Thoracic aorta (tissue), 2 donors: ENCODE measurements at regions not wholly inside any gene's neighbourhood (a gene's known extent, or its start where the extent isn't known, plus 50 kb on each side); places are given as distances from the start of the nearest gene placed in this dataset.

Experiments
- ATAC-seq: fragments of 150-250 bp; one replicate; pipeline ENCODE4 v1.8.0; 2017; ENCODE audit warnings: low read depth; ENCODE audit not compliant: insufficient number of reproducible peaks, low FRiP score
- DNase-seq: peaks from one replicate; pipeline ENCODE4 v3.0.0-alpha.2; 2020; ENCODE audit warnings: low spot score
- H3K27ac ChIP-seq, 2 donors: fragments of 200-600 bp; sonication (generic); 1 replicate in 1 of 2; 2 replicates in 1 of 2; pipeline ENCODE4 v1.5.1; 2016; ENCODE audit warnings: mild to moderate bottlenecking in 2 of 2, moderate library complexity in 2 of 2
- H3K27me3 ChIP-seq: fragments of 200-600 bp; sonication (generic); replicated peaks from 2 replicates; pipeline ENCODE4 v1.6.0; 2016; ENCODE audit warnings: mild to moderate bottlenecking; ENCODE audit not compliant: insufficient read depth
- H3K36me3 ChIP-seq: fragments of 200-600 bp; sonication (generic); one replicate; pipeline ENCODE4 v1.5.1; 2016
- H3K4me1 ChIP-seq, 2 donors: fragments of 200-600 bp; sonication (generic); 1 replicate in 1 of 2; 2 replicates in 1 of 2; pipeline versions ENCODE4 v1.5.1 to v1.6.0; 2016; ENCODE audit warnings: low read depth in 2 of 2, mild to moderate bottlenecking in 1 of 2; ENCODE audit not compliant: control insufficient read depth in 1 of 2
- H3K4me3 ChIP-seq: fragments of 200-600 bp; sonication (generic); 2 replicates; pipeline ENCODE4 v1.5.1; 2016; ENCODE audit warnings: mild to moderate bottlenecking
- H3K9me3 ChIP-seq: fragments of 200-600 bp; sonication (generic); 2 replicates; pipeline ENCODE4 v1.5.1; 2016
- CTCF ChIP-seq: fragments of 200-600 bp; sonication (generic); IDR thresholded peaks from one replicate; pipeline ENCODE4 v1.5.1; 2019; ENCODE audit warnings: antibody characterized with exemption

DNA sequence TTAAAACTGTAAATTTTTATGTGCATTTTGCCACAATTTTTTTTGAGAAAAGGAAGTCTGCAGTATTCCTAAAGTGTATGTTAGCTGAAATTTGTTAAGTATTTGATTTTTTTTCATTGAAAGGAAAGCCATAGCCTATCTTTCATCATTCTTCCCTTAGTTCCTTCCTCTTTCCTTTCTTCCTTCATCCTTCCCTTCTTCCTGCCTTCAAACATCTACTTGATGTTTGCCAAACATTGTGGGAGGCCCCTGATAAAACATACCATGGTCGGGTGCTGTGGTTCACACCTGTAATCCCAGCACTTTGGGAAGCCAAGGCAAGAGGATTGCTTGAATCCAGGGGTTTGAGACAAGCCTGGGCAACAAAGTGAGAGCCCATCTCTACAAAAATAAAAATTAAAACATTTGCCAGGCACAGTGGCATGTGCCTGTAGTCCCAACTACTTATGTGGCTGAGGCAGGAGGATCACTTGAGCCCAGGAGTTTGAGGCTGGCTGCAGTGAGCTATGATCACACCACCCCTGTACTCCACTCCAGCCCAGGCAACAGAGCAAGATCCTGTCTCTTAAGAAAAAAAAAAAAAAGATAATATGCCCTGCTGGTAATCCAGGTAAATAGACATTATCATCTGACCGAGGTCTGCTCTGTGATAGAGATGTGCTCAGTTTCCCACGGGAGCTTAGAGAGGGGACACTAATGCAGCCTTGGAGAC is 62.9 kb upstream of the FOXN2 start:
- peak overlapping the region in 1 of 2 donors; percentile 1 for H3K27ac ChIP-seq
- H3K9me3 ChIP-seq = no peaks in the 10 kb centered on the region
- TF ChIP-seq CTCF = no peak
- H3K4me3 ChIP-seq = no peak overlapping the region
- no peaks in the 10 kb centered on the region for H3K27me3 ChIP-seq
- H3K36me3 ChIP-seq = no peaks in the 10 kb centered on the region
- peaks cover 24 to 30% of the 10 kb centered on the region in 2 donors for H3K4me1 ChIP-seq
- ATAC-seq (no peak), DNase-seq (no peak)

DNA sequence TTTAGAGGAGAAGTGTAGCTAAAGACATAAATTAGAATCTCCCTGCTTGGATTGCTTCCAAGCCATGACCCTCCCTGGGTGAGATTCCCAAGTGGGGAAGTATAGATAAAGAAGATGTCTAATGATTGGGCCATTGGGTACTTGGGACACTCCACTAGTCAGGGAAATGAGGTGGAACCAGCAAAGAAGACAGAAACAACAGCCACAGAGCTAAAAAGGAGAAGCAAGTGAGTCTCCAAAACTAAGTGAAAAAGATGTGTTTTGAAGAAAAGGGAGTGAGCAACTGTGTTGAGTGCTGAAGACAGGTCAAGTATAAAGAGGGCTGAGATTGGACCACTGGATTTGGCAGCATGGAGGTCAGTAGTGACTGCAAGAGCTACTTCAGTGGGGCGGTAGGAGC is 61.2 kb upstream of the FOXN2 start:
- DNase-seq (no peak), ATAC-seq (no peak)
- no peak for TF ChIP-seq CTCF
- Histone ChIP-seq H3K27me3 (no peaks in the 10 kb centered on the region), H3K36me3 (no peaks in the 10 kb centered on the region), H3K9me3 (no peaks in the 10 kb centered on the region), H3K27ac (no peak overlapping the region), H3K4me3 (no peak overlapping the region), H3K4me1 (peaks cover 19 to 25% of the 10 kb centered on the region in 2 donors)

DNA sequence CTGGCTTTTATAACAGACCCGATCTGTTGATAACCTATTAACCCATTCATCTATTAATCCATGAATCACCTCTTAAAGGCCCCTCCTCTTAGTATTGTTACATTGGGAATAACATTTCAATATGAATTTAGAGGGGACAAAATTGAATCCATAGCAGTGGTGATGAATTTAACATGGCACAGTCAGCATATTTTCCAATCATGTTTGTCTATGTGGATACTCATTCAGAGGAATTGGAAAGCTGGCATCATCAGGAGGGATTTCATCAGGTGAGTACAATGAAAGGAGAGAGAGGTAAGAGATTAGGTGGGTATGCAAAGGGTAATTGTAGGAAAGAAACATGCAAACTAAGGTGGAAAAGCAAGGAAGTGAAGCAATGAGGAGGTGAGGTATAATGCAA is 59.6 kb upstream of the FOXN2 start:
- no peak for TF ChIP-seq CTCF
- Histone ChIP-seq H3K27me3 (no peaks in the 10 kb centered on the region), H3K9me3 (no peaks in the 10 kb centered on the region), H3K36me3 (no peaks in the 10 kb centered on the region), H3K27ac (no peak overlapping the region), H3K4me3 (no peak overlapping the region), H3K4me1 (peaks cover 6 to 11% of the 10 kb centered on the region in 2 donors)
- no peak for ATAC-seq
- no peak for DNase-seq

- ATAC-seq = no peak
- Histone ChIP-seq H3K27ac (no peak overlapping the region), H3K27me3 (no peaks in the 10 kb centered on the region), H3K4me1 (no peaks in the 10 kb centered on the region), H3K9me3 (no peaks in the 10 kb centered on the region), H3K36me3 (no peaks in the 10 kb centered on the region), H3K4me3 (no peak overlapping the region)
- no peak for DNase-seq
- no peak for TF ChIP-seq CTCF
These were observed 57.0 kb upstream of the FOXN2 start for GRCh38 chr2:48257456-48257855.

GRCh38 chr2:48258481-48259149 is 55.9 kb upstream of the FOXN2 start:
- ATAC-seq (no peak), DNase-seq (no peak)
- Histone ChIP-seq H3K4me1 (no peaks in the 10 kb centered on the region), H3K27me3 (no peaks in the 10 kb centered on the region), H3K27ac (no peak overlapping the region), H3K9me3 (no peaks in the 10 kb centered on the region), H3K36me3 (no peaks in the 10 kb centered on the region), H3K4me3 (no peak overlapping the region)
- no peak for TF ChIP-seq CTCF
